Keratinocyte (primary cell): ENCODE measurements at regions not wholly inside any gene's neighbourhood (a gene's known extent, or its start where the extent isn't known, plus 50 kb on each side); places are given as distances from the start of the nearest gene placed in this dataset.

Source experiments
- DNase-seq: peaks from one replicate; pipeline ENCODE4 v3.0.0-alpha.2; 2011; ENCODE audit warnings: low read depth, missing footprints, low spot score
- FAIRE-seq: peaks from 2 replicates; lab custom pipeline; 2011; peaks lifted over from hg19 to GRCh38; lab: Jason Lieb, UNC
- H2AFZ ChIP-seq: 2 replicates; pipeline ENCODE4 v1.6.0; 2012; ENCODE audit warnings: low read length, control low read depth, inconsistent platforms; ENCODE audit not compliant: control insufficient read depth
- H3K27ac ChIP-seq: 2 replicates; pipeline ENCODE4 v1.5.1; 2011; ENCODE audit warnings: low read length; ENCODE audit not compliant: control insufficient read depth, insufficient read depth
- H3K27me3 ChIP-seq: 3 replicates; pipeline ENCODE4 v1.6.0; 2011; ENCODE audit warnings: low read length; ENCODE audit not compliant: control insufficient read depth, insufficient read depth; ENCODE audit errors: extremely low read depth
- H3K36me3 ChIP-seq, 2 experiments: 2 replicates in 1 of 2; 3 replicates in 1 of 2; pipeline ENCODE4 v1.5.1; 2011; ENCODE audit warnings: low read length in 2 of 2, mild to moderate bottlenecking in 1 of 2; ENCODE audit not compliant: control insufficient read depth in 2 of 2, insufficient read depth in 2 of 2; ENCODE audit errors: extremely low read depth in 1 of 2
- H3K4me1 ChIP-seq: 3 replicates; pipeline ENCODE4 v1.5.1; 2011; ENCODE audit warnings: low read length; ENCODE audit not compliant: control insufficient read depth, insufficient read depth; ENCODE audit errors: extremely low read depth
- H3K4me2 ChIP-seq: 3 replicates; pipeline ENCODE4 v1.6.0; 2011; ENCODE audit warnings: low read depth, low read length; ENCODE audit not compliant: control insufficient read depth, insufficient read depth; ENCODE audit errors: extremely low read depth
- H3K4me3 ChIP-seq, 3 experiments: fragments of 200-600 bp in 1 of 3; sonication (generic) in 1 of 3; 2 replicates in 2 of 3; 3 replicates in 1 of 3; pipeline ENCODE4 v1.5.1; 2011 to 2016; ENCODE audit warnings: low read length in 3 of 3, mild to moderate bottlenecking in 3 of 3, control low read depth in 2 of 3, inconsistent platforms in 1 of 3, low read depth in 1 of 3, mixed read lengths in 1 of 3, mixed run types in 1 of 3, moderate library complexity in 1 of 3; ENCODE audit not compliant: control insufficient read depth in 2 of 3, insufficient read depth in 2 of 3; ENCODE audit errors: extremely low read depth in 1 of 3
- H3K79me2 ChIP-seq: 2 replicates; pipeline ENCODE4 v1.6.0; 2012; ENCODE audit warnings: low read length; ENCODE audit not compliant: control insufficient read depth, insufficient read depth
- H3K9ac ChIP-seq: 3 replicates; pipeline ENCODE4 v1.6.0; 2011; ENCODE audit warnings: low read length; ENCODE audit not compliant: control insufficient read depth, insufficient read depth; ENCODE audit errors: extremely low read depth
- H3K9me1 ChIP-seq: 3 replicates; pipeline ENCODE4 v1.6.0; 2011; ENCODE audit warnings: low read length; ENCODE audit not compliant: control insufficient read depth, insufficient read depth; ENCODE audit errors: extremely low read depth
- H3K9me3 ChIP-seq: 2 replicates; pipeline ENCODE4 v1.5.1; 2012; ENCODE audit warnings: low read depth, low read length; ENCODE audit not compliant: control insufficient read depth
- H4K20me1 ChIP-seq: 3 replicates; pipeline ENCODE4 v1.6.0; 2011; ENCODE audit warnings: low read length; ENCODE audit not compliant: control insufficient read depth, insufficient read depth; ENCODE audit errors: extremely low read depth
- CTCF ChIP-seq, 3 experiments: IDR thresholded peaks in 1 of 3; conservative IDR thresholded peaks in 1 of 3; optimal IDR thresholded peaks in 1 of 3; 2 replicates in 2 of 3; 3 replicates in 1 of 3; pipeline versions ENCODE3 to v1.5.1; 2011; ENCODE audit warnings: low read length in 3 of 3, mild to moderate bottlenecking in 3 of 3, moderate library complexity in 2 of 3, control low read depth in 1 of 3, inconsistent platforms in 1 of 3; ENCODE audit not compliant: insufficient read depth in 2 of 3; ENCODE audit errors: extremely low read depth in 1 of 3
- EZH2 ChIP-seq: IDR thresholded peaks from one replicate; pipeline ENCODE4 v1.6.1; 2012; ENCODE audit warnings: inconsistent platforms, mild to moderate bottlenecking, low read length, moderate library complexity
- dilution Hi-C: fragments of 300-500 bp; cut with MboI; formaldehyde crosslinking; loops from one replicate; pipeline ENCODE4 v1.7.0; 2020; ENCODE audit warnings: low sequenced_read_pairs; ENCODE audit not compliant: extremely low pct_ligation_motif_present

- FAIRE-seq (no peak), DNase-seq (no peak)
- Histone ChIP-seq H3K27me3 (no peaks in the 10 kb centered on the region), H3K4me3 (no peak overlapping the region), H3K9me3 (no peaks in the 10 kb centered on the region), H2AFZ (no peak overlapping the region), H4K20me1 (no peaks in the 10 kb centered on the region), H3K4me2 (no peak overlapping the region), H3K36me3 (no peaks in the 10 kb centered on the region), H3K9me1 (no peaks in the 10 kb centered on the region), H3K79me2 (no peaks in the 10 kb centered on the region), H3K9ac (no peak overlapping the region), H3K27ac (no peak overlapping the region), H3K4me1 (no peaks in the 10 kb centered on the region)
- dilution Hi-C loops: no loop called here
- no peak for TF ChIP-seq CTCF (optimal IDR thresholded peaks at IDR 0.05 in 1 of 3, IDR thresholded peaks at IDR 0.05 in 1 of 3, conservative IDR thresholded peaks at IDR 0.05 in 1 of 3; ENCODE audit: extremely low read depth in 1 of 3, insufficient read depth in 2 of 3, low read length in 3 of 3)
- no peak for TF ChIP-seq EZH2
Measured at GRCh38 chr20:40896814-40897700, 131.6 kb upstream of the TOP1 start.

GRCh38 chr20:40899344-40899743, 129.3 kb upstream of the TOP1 start:
- dilution Hi-C loops: no loop called here
- H3K9me3 ChIP-seq: no peaks in the 10 kb centered on the region
- no peak overlapping the region for H3K4me3 ChIP-seq
- no peaks in the 10 kb centered on the region for H3K27me3 ChIP-seq
- no peaks in the 10 kb centered on the region for H3K9me1 ChIP-seq
- H3K4me1 ChIP-seq: no peaks in the 10 kb centered on the region
- no peaks in the 10 kb centered on the region for H4K20me1 ChIP-seq
- no peak for FAIRE-seq
- no peak overlapping the region for H2AFZ ChIP-seq
- H3K79me2 ChIP-seq: no peaks in the 10 kb centered on the region
- no peak overlapping the region for H3K27ac ChIP-seq
- no peak overlapping the region for H3K4me2 ChIP-seq
- H3K36me3 ChIP-seq: no peaks in the 10 kb centered on the region
- H3K9ac ChIP-seq: no peak overlapping the region
- TF ChIP-seq EZH2 (no peak), CTCF (optimal IDR thresholded peaks at IDR 0.05 in 1 of 3, IDR thresholded peaks at IDR 0.05 in 1 of 3, conservative IDR thresholded peaks at IDR 0.05 in 1 of 3; ENCODE audit: extremely low read depth in 1 of 3, insufficient read depth in 2 of 3, low read length in 3 of 3) (no peak)
- DNase-seq: no peak
